Smooth muscle cell (in vitro differentiated cells): ENCODE measurements at regions not wholly inside any gene's neighbourhood (a gene's known extent, or its start where the extent isn't known, plus 50 kb on each side); places are given as distances from the start of the nearest gene placed in this dataset.
"Not testable (repeated sequence)": the region's sequence is repeated elsewhere in the genome, so short reads cannot be mapped to it uniquely, and the experiment has no call there.

Experiments used
- DNase-seq: peaks from one replicate; lab custom pipeline; 2025; ENCODE audit not compliant: unreplicated experiment; lab: John Stamatoyannopoulos, UW
- H2AFZ ChIP-seq: fragments of 200-600 bp; sonication (generic); 2 replicates; pipeline ENCODE4 v1.6.0; 2016; ENCODE audit warnings: antibody characterized with exemption, low read depth, mild to moderate bottlenecking
- H3F3A ChIP-seq: fragments of 200-600 bp; sonication (generic); 2 replicates; pipeline ENCODE4 v1.6.0; 2017; ENCODE audit warnings: antibody characterized with exemption, low read depth
- H3K27ac ChIP-seq: fragments of 200-600 bp; sonication (generic); 2 replicates; pipeline ENCODE4 v1.5.1; 2016; ENCODE audit warnings: low read depth, mild to moderate bottlenecking
- H3K27me3 ChIP-seq: fragments of 200-600 bp; sonication (generic); 2 replicates; pipeline ENCODE4 v1.6.1; 2016; ENCODE audit warnings: low read depth, mild to moderate bottlenecking
- H3K36me3 ChIP-seq: fragments of 200-600 bp; sonication (generic); 2 replicates; pipeline ENCODE4 v1.5.1; 2016; ENCODE audit warnings: low read depth
- H3K4me1 ChIP-seq: fragments of 200-600 bp; sonication (generic); 2 replicates; pipeline ENCODE4 v1.5.1; 2016; ENCODE audit warnings: low read depth
- H3K4me2 ChIP-seq: fragments of 200-600 bp; sonication (generic); 2 replicates; pipeline ENCODE4 v1.6.0; 2016; ENCODE audit warnings: mild to moderate bottlenecking
- H3K4me3 ChIP-seq: fragments of 200-600 bp; sonication (generic); 2 replicates; pipeline ENCODE4 v1.5.1; 2016; ENCODE audit warnings: mild to moderate bottlenecking
- H3K79me2 ChIP-seq: fragments of 200-600 bp; sonication (generic); 2 replicates; pipeline ENCODE4 v1.6.0; 2016; ENCODE audit warnings: low read depth, mild to moderate bottlenecking
- H3K9ac ChIP-seq: fragments of 200-600 bp; sonication (generic); 2 replicates; pipeline ENCODE4 v1.6.0; 2016; ENCODE audit warnings: low read depth
- H3K9me3 ChIP-seq: fragments of 200-600 bp; sonication (generic); replicated peaks from 2 replicates; pipeline ENCODE4 v1.5.1; 2016; ENCODE audit warnings: low read depth
- H4K20me1 ChIP-seq: fragments of 200-600 bp; sonication (generic); 2 replicates; pipeline ENCODE4 v1.6.0; 2016; ENCODE audit warnings: low read depth
- WGBS: methylation state at CpG from one replicate; pipeline ENCODE4 v1.1.7; 2016; ENCODE audit warnings: low lambda C conversion rate; 5-methylcytosine and 5-hydroxymethylcytosine counted together
- TF ChIP-seq, protein P1 (sequence below): fragments of 200-600 bp; sonication (generic); IDR thresholded peaks from 2 replicates; pipeline ENCODE4 v1.5.1; 2017; ENCODE audit warnings: borderline replicate concordance, mild to moderate bottlenecking, antibody characterized with exemption; ENCODE audit not compliant: insufficient read depth, poor library complexity, severe bottlenecking

DNA sequence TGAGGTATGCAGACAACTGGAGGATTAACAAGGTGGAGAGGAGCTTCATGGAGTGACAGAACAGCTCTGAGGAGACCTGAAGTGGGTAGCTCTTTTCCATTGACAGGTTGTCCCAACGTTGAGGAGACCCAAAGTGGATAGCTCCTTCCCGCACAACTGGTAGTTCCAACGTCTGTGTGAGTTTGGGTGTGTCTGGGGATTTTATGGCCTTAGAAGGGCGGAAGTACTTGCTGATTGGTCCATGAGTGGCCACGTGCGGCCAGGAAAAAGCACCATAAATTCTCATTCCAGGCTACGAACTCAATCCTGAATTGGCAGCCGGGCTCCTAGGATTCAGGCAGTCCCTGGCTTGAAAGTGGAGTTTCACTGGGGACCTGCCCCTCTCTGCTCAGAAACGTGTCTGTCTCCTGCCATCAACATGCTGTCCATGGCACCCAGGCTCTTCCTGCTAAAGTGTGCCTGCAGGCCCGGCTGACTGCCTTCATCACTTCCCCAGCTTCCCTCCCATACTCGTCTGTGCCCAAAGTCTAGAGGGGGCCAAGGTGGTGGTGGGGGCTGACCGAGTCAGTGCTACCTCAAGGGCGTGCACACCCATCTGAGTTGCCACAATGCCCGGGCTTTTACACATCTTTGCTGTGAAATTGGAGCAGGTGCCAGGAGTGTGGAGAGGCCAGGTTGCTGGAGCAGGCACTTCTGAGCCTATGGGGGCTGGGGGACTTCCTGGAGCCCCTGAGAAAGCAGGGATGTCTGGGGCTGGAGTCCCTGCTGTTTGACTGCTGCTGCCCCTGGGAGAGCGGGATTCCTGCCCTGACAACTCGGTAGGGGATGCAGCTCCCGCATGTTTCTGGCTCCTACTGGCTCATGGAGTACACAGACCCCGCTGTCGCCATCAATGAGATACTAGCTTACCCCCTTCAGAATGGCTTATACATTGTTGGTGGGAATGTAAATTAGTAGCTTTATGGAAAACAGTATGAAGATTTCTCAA, 2034.6 kb upstream of the ACO1 start:
- H3K4me3 ChIP-seq, result no peak overlapping the region
- WGBS, result 94% methylated on average over 19 of the region's 19 CpGs
- H4K20me1 ChIP-seq, result no peaks in the 10 kb centered on the region

DNA sequence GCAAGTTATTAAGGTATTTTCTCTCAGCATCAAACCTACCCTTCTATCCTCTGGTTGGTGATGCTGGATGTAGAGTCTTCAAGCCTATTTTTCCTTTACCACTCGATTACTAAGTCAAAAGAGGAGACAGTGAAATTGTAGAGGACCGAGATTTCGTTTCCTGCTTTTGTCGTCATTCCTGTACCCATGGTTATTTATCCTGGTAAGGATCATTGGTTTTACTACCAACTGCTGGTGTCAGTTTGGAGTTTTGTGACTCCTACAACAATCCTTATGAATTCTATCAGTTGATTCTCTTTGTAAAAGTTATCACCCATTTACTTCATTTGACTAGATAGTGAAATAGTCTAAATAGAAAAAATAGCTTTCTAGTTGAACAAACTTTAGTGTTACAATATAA, 2028.2 kb upstream of the ACO1 start:
- H2AFZ ChIP-seq, result no peak overlapping the region
- no peaks in the 10 kb centered on the region for H3K79me2 ChIP-seq
- no peaks in the 10 kb centered on the region for H3K9me3 ChIP-seq
- H3K36me3 ChIP-seq, result no peaks in the 10 kb centered on the region
- no peak overlapping the region for H3K4me2 ChIP-seq
- no peaks in the 10 kb centered on the region for H4K20me1 ChIP-seq
- TF ChIP-seq, protein P1, sequence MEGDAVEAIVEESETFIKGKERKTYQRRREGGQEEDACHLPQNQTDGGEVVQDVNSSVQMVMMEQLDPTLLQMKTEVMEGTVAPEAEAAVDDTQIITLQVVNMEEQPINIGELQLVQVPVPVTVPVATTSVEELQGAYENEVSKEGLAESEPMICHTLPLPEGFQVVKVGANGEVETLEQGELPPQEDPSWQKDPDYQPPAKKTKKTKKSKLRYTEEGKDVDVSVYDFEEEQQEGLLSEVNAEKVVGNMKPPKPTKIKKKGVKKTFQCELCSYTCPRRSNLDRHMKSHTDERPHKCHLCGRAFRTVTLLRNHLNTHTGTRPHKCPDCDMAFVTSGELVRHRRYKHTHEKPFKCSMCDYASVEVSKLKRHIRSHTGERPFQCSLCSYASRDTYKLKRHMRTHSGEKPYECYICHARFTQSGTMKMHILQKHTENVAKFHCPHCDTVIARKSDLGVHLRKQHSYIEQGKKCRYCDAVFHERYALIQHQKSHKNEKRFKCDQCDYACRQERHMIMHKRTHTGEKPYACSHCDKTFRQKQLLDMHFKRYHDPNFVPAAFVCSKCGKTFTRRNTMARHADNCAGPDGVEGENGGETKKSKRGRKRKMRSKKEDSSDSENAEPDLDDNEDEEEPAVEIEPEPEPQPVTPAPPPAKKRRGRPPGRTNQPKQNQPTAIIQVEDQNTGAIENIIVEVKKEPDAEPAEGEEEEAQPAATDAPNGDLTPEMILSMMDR, result no peak
- H3K4me3 ChIP-seq, result no peak overlapping the region
- DNase-seq, result no peak
- H3K9ac ChIP-seq, result no peak overlapping the region
- no peaks in the 10 kb centered on the region for H3K27me3 ChIP-seq
- H3K4me1 ChIP-seq, result no peaks in the 10 kb centered on the region
- H3F3A ChIP-seq, result no peaks in the 10 kb centered on the region
- WGBS, result 86% methylated on average over 4 of the region's 4 CpGs
- no peak overlapping the region for H3K27ac ChIP-seq

More for the DNA sequence above, 2034.6 kb upstream of the ACO1 start:
- no peaks in the 10 kb centered on the region for H3F3A ChIP-seq
- no peaks in the 10 kb centered on the region for H3K36me3 ChIP-seq
- H3K27ac ChIP-seq, result no peak overlapping the region
- no peak overlapping the region for H3K9ac ChIP-seq
- no peaks in the 10 kb centered on the region for H3K27me3 ChIP-seq
- H3K4me2 ChIP-seq, result no peak overlapping the region
- no peaks in the 10 kb centered on the region for H3K4me1 ChIP-seq
- H3K79me2 ChIP-seq, result no peaks in the 10 kb centered on the region
- DNase-seq, result no peak
- H3K9me3 ChIP-seq, result no peaks in the 10 kb centered on the region
- H2AFZ ChIP-seq, result no peak overlapping the region
- TF ChIP-seq, protein P1, result no peak

DNA sequence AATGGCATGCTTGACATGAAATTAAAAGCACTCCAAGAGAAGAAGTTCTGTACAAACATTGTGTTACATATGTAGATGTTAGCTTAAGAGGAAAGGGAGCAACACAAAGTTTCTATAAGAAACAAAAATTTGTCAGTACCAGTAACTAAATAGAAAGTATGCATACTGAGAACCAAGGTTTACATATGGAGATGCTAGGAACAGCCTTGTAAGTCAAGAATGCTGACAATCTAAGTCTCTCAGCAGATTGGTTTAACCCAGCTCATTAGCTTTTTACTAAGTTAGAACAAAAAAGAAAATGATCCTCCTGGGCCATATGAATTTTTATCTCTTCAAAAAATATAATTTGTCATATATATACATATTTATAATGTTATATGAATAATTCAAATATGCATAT, 2022.1 kb upstream of the ACO1 start:
- no peak overlapping the region for H3K4me3 ChIP-seq
- DNase-seq, result no peak
- TF ChIP-seq, protein P1, result no peak
- H3K27ac ChIP-seq, result no peak overlapping the region
- no peaks in the 10 kb centered on the region for H3K4me1 ChIP-seq
- no peak overlapping the region for H2AFZ ChIP-seq
- H3K79me2 ChIP-seq, result no peaks in the 10 kb centered on the region
- H4K20me1 ChIP-seq, result no peaks in the 10 kb centered on the region
- H3K9ac ChIP-seq, result no peak overlapping the region
- H3K4me2 ChIP-seq, result no peak overlapping the region
- H3K36me3 ChIP-seq, result no peaks in the 10 kb centered on the region
- no peaks in the 10 kb centered on the region for H3F3A ChIP-seq
- H3K27me3 ChIP-seq, result no peaks in the 10 kb centered on the region
- no peaks in the 10 kb centered on the region for H3K9me3 ChIP-seq

DNA sequence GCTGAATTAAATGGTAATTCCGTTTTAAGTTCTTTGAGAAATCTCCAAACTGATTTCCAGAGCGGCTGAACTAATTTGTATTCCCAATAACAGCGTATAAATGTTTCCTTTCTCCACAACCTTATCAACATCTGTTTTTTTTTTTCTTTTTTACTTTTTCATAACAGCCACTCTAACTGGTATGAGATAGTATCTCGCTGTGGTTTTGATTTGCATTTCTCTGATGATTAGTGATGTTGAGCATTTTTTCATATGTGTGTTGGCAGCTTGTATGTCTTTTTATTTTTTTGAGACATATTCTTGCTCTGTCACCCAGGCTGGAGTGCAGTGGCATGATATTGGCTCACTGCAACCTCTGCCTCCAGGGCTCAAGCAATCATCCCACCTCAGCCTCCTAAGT, 2018.3 kb upstream of the ACO1 start:
- 86% methylated on average over 4 of the region's 4 CpGs for WGBS
- not testable (repeated sequence) for H3K79me2 ChIP-seq, DNase-seq, H3K9me3 ChIP-seq, H3K27ac ChIP-seq, H3F3A ChIP-seq, H3K36me3 ChIP-seq, H3K4me2 ChIP-seq, H3K4me1 ChIP-seq, H3K4me3 ChIP-seq, H2AFZ ChIP-seq, H4K20me1 ChIP-seq, H3K9ac ChIP-seq, H3K27me3 ChIP-seq
